ENCODE measurements at regions not wholly inside any gene's neighbourhood (a gene's known extent, or its start where the extent isn't known, plus 50 kb on each side); places are given as distances from the start of the nearest gene placed in this dataset.

GRCh38 chr10:6657196-6657595 is 77.1 kb upstream of the PRKCQ start:
- Mint-ChIP-seq H3K36me3 (ENCODE audit: insufficient read depth in 1 of 3, low read depth in 3 of 3) (peaks cover 1 to 11% (median 2%) of the 10 kb centered on the region in 3 experiments; a peak in 5 of 7 replicates), H3K27me3 (ENCODE audit: low read depth) (no peaks in the 10 kb centered on the region), H3K4me3 (no peak overlapping the region), H3K9me3 (peaks cover 2 to 4% of the 10 kb centered on the region in 2 experiments; a peak in 3 of 5 replicates), H3K27ac (no peak overlapping the region), H3K4me1 (no peaks in the 10 kb centered on the region)
- H2BK5ac ChIP-seq (ENCODE audit: insufficient read length, low read length): no peak overlapping the region
- no peak overlapping the region for H3K14ac ChIP-seq (ENCODE audit: insufficient read depth, low read length)
- H3K79me2 ChIP-seq (ENCODE audit: insufficient read depth, low read length): no peaks in the 10 kb centered on the region
- DNase-seq: no peak
- no peak overlapping the region for H2BK12ac ChIP-seq (ENCODE audit: insufficient read length, low read depth, low read length)
- no peak overlapping the region for H2AK5ac ChIP-seq (ENCODE audit: insufficient read length, low read length)
- no peak overlapping the region for H3K23ac ChIP-seq (ENCODE audit: insufficient read length, low read depth, low read length)
- H4K20me1 ChIP-seq (ENCODE audit: control insufficient read depth, insufficient read depth, insufficient read length): no peaks in the 10 kb centered on the region
- no peak overlapping the region for H3K27ac ChIP-seq (ENCODE audit: insufficient read length, low read depth, low read length)
- H3K4me1 ChIP-seq (ENCODE audit: insufficient read depth, low read length): no peaks in the 10 kb centered on the region
- no peaks in the 10 kb centered on the region for H3K79me1 ChIP-seq (ENCODE audit: insufficient read depth, low read depth, low read length, poor library complexity, severe bottlenecking)
- H3K4me2 ChIP-seq (ENCODE audit: insufficient read depth, insufficient read length, low read length): no peak overlapping the region
- no peak overlapping the region for H3K56ac ChIP-seq (ENCODE audit: insufficient read length, low read depth, low read length)
- H3K27me3 ChIP-seq (ENCODE audit: insufficient read depth, low read length): no peaks in the 10 kb centered on the region
- no peak overlapping the region for H2BK120ac ChIP-seq (ENCODE audit: low read depth, low read length, poor library complexity, severe bottlenecking)
- H3K9me3 ChIP-seq (ENCODE audit: control insufficient read depth, low read depth, low read length): no peaks in the 10 kb centered on the region
- no peak overlapping the region for H2BK15ac ChIP-seq (ENCODE audit: low read depth, low read length)
- no peak overlapping the region for H3K18ac ChIP-seq (ENCODE audit: insufficient read length, low read depth, low read length)
- H2AFZ ChIP-seq (ENCODE audit: low read length): no peak overlapping the region
- WGBS (ENCODE audit: extremely low coverage, insufficient read length, low lambda C conversion rate): no CpG with 5 or more reads among the region's 2 CpGs
- H3K9ac ChIP-seq (ENCODE audit: extremely low read depth, insufficient read length, low read length): no peak overlapping the region
- no peaks in the 10 kb centered on the region for H3K23me2 ChIP-seq (ENCODE audit: insufficient read length, low read depth, low read length, poor library complexity, severe bottlenecking)
- no peak overlapping the region for H3K4ac ChIP-seq (ENCODE audit: low read depth, low read length)
- TF ChIP-seq CTCF (conservative IDR thresholded peaks at IDR 0.05): no peak
- no peak overlapping the region for H4K8ac ChIP-seq (replicated peaks; ENCODE audit: insufficient read length, low read depth, low read length)
- no peak overlapping the region for H4K5ac ChIP-seq (ENCODE audit: insufficient read length, low read depth, low read length)
- no peak overlapping the region for H4K91ac ChIP-seq (ENCODE audit: insufficient read length, low read depth, low read length)
- no peak overlapping the region for H3T11ph ChIP-seq (ENCODE audit: low read length)
- no peak overlapping the region for H2BK20ac ChIP-seq (ENCODE audit: low read depth, low read length, poor library complexity, severe bottlenecking)

All from H9 (cell line).